ENCODE measurements at regions not wholly inside any gene's neighbourhood (a gene's known extent, or its start where the extent isn't known, plus 50 kb on each side); places are given as distances from the start of the nearest gene placed in this dataset.

DNA sequence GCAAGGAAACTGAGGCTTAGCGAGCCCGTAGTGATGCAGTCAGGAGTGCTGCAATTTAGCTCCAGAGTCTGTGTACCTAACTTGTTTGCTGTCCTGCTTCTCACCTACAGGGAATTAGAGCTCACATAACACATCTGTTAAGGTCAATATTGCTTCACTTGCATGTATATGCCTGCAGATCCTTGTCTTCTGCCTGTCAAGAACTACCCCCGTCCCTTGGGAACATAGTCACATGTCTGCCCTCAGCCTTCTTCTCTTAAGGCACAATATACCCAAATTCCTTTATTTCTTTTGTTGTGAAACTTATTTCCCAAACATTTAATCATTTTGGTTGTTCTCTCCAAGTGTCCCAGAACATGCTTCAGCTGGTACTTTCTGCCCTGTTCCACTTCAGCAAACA, 103.3 kb upstream of the LEF1 start:
- TF ChIP-seq CTCF (IDR thresholded peaks at IDR 0.05) (no peak), POLR2A (IDR thresholded peaks at IDR 0.05) (no peak)
